IPS DF 6.9 (cell line): ENCODE measurements at regions not wholly inside any gene's neighbourhood (a gene's known extent, or its start where the extent isn't known, plus 50 kb on each side); places are given as distances from the start of the nearest gene placed in this dataset.
"Not testable (repeated sequence)": the region's sequence is repeated elsewhere in the genome, so short reads cannot be mapped to it uniquely, and the experiment has no call there.

Source experiments
- DNase-seq: peaks from one replicate; pipeline ENCODE4 v3.0.0-alpha.2; 2013; ENCODE audit warnings: low read depth, low spot score
- H3K27ac ChIP-seq: one replicate; pipeline ENCODE4 v1.5.1; 2013; ENCODE audit warnings: low read length, control low read depth
- H3K27me3 ChIP-seq: 2 replicates; pipeline ENCODE4 v1.6.1; 2013; ENCODE audit warnings: mild to moderate bottlenecking, low read length; ENCODE audit not compliant: control insufficient read depth, insufficient read depth
- H3K36me3 ChIP-seq: 2 replicates; pipeline ENCODE4 v1.6.1; 2013; ENCODE audit warnings: low read length; ENCODE audit not compliant: control insufficient read depth, insufficient read depth
- H3K4me1 ChIP-seq: 2 replicates; pipeline ENCODE4 v1.6.1; 2013; ENCODE audit warnings: low read length; ENCODE audit not compliant: control insufficient read depth, insufficient read depth
- H3K4me3 ChIP-seq: 2 replicates; pipeline ENCODE4 v1.5.1; 2013; ENCODE audit warnings: mild to moderate bottlenecking, low read length
- H3K9me3 ChIP-seq: 2 replicates; pipeline ENCODE4 v1.6.1; 2013; ENCODE audit warnings: low read length, inconsistent platforms; ENCODE audit not compliant: control insufficient read depth, insufficient read depth
- WGBS: extraction: QIAGEN DNeasy Blood & Tissue Kit; methylation state at CpG from one replicate; pipeline ENCODE4 v1.1.7; 2013; ENCODE audit warnings: mixed read lengths, missing lambda C conversion rate; ENCODE audit not compliant: insufficient read length, insufficient coverage; 5-methylcytosine and 5-hydroxymethylcytosine counted together

DNA sequence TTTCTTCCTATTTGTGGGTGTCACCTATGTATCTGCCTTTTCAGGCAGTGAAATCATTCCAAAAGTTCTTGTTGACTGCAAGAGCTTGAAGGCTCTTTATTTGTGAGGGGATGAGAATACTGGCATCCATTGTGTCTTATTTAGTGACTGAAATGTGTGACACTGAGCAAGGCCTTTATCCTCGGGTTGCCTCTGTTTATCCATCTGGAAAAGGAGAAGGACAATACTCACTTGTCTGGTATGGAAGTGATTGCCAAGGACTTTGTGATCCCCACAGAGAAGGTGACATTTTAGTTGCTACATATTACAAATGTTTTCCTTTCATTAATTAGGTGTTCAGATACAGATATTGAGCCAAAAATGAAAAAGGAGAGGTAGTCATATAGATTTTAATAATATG is 80.2 kb downstream of the ARRDC3 start:
- Histone ChIP-seq H3K9me3 (no peaks in the 10 kb centered on the region), H3K36me3 (no peaks in the 10 kb centered on the region), H3K4me1 (no peaks in the 10 kb centered on the region), H3K27me3 (no peaks in the 10 kb centered on the region), H3K27ac (no peak overlapping the region), H3K4me3 (no peak overlapping the region)
- DNase-seq = no peak
- no CpG with 5 or more reads among the region's 1 CpG for WGBS

DNA sequence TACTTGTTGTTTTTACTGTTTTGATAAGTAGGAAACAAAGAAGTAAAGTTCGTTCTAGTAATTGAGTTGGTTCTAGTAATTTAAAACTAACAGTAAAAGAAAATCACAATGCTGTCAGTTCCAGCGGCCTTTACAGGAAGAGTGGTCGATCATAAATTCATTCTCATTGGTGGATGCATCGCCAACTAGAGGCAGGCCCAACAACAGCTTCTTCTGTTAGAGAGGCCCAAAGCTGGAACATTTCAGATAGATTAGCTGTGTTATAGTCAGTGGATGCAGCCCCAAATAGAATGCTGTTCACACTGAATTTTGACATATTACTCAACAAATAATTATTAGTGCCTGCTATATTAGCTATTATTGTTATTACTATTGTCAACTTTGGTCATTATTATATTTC is 80.8 kb downstream of the ARRDC3 start:
- Histone ChIP-seq H3K27ac (no peak overlapping the region), H3K27me3 (no peaks in the 10 kb centered on the region), H3K4me1 (no peaks in the 10 kb centered on the region), H3K36me3 (no peaks in the 10 kb centered on the region), H3K9me3 (no peaks in the 10 kb centered on the region), H3K4me3 (no peak overlapping the region)
- no CpG with 5 or more reads among the region's 4 CpGs for WGBS
- DNase-seq = no peak

DNA sequence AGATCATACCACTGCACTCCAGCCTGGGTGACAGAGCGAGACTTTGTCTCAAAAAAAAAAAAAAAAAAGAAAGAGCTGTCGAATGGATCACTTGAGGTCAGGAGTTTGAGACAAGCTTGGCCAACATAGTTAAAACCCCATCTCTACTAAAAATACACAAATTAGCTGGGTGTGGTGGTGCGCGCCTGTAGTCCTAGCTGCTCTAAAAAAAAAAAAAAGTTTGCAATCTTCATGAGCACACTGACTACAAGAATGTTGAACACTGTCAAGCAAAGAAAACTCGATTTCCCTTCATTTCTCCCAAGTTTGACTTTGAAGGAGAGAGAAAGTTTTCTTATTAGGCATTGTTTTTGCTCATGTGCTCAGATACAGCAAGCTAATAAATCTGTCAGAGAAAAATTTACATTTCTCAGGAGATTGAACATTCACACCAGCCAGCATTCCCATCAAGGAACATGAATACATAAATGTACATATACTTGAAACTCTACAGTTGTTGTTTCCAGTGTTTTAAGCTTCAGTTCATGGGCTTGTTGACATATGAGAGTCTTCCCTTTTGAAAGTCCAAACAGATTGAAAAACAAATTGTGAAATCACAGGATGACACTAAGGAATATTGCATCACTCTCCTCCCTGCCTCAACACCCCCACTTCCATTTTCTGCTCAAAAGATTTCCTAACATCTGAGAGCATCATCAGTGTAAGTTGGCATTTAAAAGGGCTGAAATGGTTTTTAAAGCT is 81.8 kb downstream of the ARRDC3 start:
- Histone ChIP-seq H3K27ac (no peak overlapping the region), H3K27me3 (no peaks in the 10 kb centered on the region), H3K36me3 (no peaks in the 10 kb centered on the region), H3K4me3 (no peak overlapping the region), H3K4me1 (no peaks in the 10 kb centered on the region), H3K9me3 (no peaks in the 10 kb centered on the region)
- DNase-seq = no peak
- no CpG with 5 or more reads among the region's 5 CpGs for WGBS

DNA sequence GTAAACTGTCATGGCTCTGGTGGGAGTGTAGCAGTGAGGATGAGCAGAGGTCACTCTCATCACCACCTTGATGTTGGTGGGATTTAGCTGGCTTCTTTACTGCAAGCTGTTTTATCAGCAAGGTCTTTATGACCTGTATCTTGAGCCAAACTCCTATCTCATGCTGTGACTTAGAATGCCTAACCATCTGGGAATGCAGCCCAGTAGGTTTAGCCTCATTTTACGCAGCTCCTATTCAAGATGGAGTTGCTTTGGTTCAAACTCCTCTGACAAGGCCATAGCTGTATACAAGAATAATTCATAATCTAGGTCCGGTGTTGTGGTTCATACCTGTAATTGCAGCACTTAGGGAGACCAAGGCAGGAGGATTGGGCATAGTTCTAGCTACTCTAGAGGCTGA is 85.1 kb downstream of the ARRDC3 start:
- no CpG with 5 or more reads among the region's 2 CpGs for WGBS
- no peaks in the 10 kb centered on the region for H3K4me1 ChIP-seq
- no peak overlapping the region for H3K27ac ChIP-seq
- H3K4me3 ChIP-seq = no peak overlapping the region
- H3K36me3 ChIP-seq = no peaks in the 10 kb centered on the region
- no peaks in the 10 kb centered on the region for H3K9me3 ChIP-seq
- H3K27me3 ChIP-seq = no peaks in the 10 kb centered on the region
- DNase-seq = no peak

DNA sequence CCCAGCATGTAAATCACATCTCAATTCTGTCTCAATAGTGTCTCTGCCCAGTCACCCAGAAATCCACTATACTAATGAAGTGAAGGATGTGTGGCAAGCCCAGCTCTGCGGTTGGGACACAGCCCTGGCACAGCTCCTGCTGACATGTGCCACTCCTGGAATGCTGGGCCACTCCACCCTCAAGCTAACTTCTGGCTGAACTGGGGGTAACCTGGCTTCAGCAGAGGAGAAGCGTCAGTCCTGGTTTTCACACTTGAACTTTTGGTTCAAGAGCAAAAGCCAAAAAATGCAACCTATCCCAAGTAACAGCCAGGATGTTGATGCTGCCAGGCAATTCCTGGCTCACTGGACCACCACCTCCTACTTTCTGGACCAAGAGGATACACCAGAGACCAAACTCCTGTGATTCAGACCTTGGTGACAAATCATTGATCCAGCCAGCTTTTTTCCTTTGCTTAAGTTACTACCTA is 86.4 kb downstream of the ARRDC3 start:
- H3K27me3 ChIP-seq = no peaks in the 10 kb centered on the region
- H3K27ac ChIP-seq = no peak overlapping the region
- no CpG with 5 or more reads among the region's 2 CpGs for WGBS
- H3K4me1 ChIP-seq = no peaks in the 10 kb centered on the region
- no peaks in the 10 kb centered on the region for H3K9me3 ChIP-seq
- no peaks in the 10 kb centered on the region for H3K36me3 ChIP-seq
- DNase-seq = no peak
- H3K4me3 ChIP-seq = no peak overlapping the region

DNA sequence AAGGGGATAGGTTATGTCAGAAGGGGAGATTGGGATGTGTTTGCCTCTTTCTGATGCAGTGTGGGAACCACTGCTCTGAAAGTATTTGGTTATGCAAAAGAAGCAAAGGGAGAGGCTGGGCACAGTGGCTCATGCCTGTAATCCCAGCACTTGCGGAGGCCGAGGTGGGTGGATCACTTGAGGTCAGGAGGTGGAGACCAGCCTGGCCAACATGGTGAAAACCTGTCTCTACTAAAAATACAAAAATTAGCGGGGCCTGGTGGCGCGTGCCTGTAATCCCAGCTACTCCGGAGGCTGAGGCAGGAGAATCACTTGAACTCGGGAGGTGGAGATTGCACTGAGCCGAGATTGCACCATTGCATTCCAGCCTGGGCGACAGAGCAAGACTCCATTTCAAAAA is 87.0 kb downstream of the ARRDC3 start:
- not testable (repeated sequence) for DNase-seq, H3K36me3 ChIP-seq, H3K27me3 ChIP-seq, H3K4me1 ChIP-seq, H3K4me3 ChIP-seq, H3K27ac ChIP-seq, H3K9me3 ChIP-seq
- WGBS = no CpG with 5 or more reads among the region's 9 CpGs

DNA sequence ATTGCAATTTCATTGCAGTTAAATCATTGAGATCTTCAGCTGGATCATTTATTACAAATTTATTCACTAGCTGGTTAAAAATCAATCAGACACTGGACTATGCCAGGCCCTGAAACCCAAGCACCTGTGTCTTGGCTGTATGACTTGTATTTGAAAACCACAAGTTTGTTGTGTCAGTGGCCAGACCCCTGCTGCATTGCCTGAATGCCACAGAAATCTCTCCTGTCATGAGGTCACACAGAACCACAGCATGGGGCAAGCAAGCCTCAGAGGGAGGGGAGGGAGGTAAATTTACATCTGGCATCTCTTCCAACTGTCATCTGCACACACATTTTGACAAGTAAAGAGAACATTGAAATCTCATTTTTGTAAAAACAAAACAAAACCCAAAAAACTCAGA is 90.0 kb downstream of the ARRDC3 start:
- DNase-seq = no peak

DNA sequence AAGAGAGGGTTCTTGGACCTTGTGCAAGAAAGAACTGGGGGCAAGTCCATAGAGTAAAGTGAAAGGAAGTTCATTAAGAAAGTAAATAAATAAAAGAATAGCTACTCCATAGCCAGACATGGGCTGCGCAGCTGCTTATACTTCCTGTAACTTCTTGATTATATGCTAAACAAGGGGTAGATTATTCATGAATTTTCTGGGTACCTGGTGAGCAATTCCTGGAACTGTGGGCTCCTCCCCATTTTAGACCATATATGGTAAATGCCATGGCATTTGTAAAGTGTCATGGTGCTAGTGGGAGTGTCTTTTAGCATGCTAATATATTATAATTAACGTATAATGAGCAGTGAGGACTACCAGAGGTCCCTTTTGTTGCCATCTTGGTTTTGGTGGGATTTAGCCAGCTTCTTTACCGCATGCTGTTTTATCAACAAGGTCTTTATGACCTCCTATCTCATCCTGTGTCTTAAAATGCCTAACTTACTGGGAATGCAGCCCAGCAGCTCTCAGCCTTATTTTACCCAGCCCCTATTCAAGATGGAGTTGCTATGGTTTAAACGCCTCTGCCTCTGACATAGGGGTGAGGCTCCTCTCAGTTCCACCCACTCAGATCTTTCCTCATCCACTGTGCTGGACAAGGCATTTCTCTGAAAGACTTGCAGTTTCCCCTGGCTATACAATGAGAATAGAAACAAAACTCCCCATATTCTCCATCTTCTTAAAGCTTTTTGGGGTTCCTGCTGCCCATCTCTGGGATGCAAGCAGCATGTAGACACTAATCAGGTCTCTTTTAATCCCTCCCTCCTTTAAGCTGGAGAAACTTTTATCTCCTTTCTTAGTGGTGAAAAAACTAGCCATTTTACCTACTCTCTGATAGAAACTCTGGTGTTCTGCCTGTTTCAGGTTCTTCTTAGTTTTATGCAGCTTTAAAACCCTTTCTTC is 91.2 kb downstream of the ARRDC3 start:
- no peak overlapping the region for H3K4me3 ChIP-seq
- H3K27me3 ChIP-seq = no peaks in the 10 kb centered on the region
- DNase-seq = no peak
- H3K9me3 ChIP-seq = no peaks in the 10 kb centered on the region
- H3K36me3 ChIP-seq = no peaks in the 10 kb centered on the region
- no peaks in the 10 kb centered on the region for H3K4me1 ChIP-seq
- WGBS = no CpG with 5 or more reads among the region's 4 CpGs
- H3K27ac ChIP-seq = no peak overlapping the region

More for the DNA sequence above, 90.0 kb downstream of the ARRDC3 start:
- no peaks in the 10 kb centered on the region for H3K4me1 ChIP-seq
- no peaks in the 10 kb centered on the region for H3K9me3 ChIP-seq
- no peaks in the 10 kb centered on the region for H3K36me3 ChIP-seq
- H3K4me3 ChIP-seq = no peak overlapping the region
- H3K27ac ChIP-seq = no peak overlapping the region
- H3K27me3 ChIP-seq = no peaks in the 10 kb centered on the region

DNA sequence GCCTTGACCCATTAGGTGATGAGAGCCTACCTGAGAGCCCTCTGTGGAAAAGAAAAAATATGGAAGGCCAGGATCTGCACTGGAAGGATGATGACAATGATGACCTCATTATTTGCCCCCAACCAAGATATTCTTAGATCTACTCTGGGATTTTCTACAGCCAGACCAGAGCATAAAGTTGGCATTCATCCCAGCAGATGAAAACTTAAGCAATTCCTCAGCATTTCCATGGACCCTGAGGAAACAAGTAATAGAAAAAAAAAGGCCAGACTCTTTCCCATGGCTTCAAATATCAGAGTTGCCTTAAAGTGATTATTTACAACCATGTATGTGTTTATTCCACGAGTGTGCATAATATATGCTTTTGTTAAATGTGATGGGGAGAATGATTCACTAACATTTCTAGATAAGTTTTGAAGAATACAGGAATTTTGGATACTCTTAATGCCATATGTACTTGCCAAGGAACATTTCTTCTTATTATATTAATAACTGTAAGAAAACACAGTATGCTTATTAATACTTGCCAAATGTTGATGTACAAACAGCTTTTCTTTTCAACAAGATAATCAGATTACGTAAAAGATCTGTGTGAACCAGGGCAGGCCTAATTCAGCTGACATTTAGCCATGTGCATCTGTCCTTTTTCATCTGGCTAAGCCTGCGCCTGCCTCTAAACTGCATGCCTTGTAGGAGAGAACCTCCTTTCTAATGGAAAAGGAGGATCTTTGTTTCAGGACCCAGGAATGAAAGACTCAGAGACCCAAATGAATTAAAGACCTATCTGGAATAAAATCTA is 94.8 kb downstream of the ARRDC3 start:
- no peak overlapping the region for H3K4me3 ChIP-seq
- no peaks in the 10 kb centered on the region for H3K9me3 ChIP-seq
- H3K27ac ChIP-seq = no peak overlapping the region
- no peaks in the 10 kb centered on the region for H3K4me1 ChIP-seq
- no peaks in the 10 kb centered on the region for H3K36me3 ChIP-seq
- DNase-seq = no peak
- WGBS = no CpG with 5 or more reads among the region's 3 CpGs
- no peaks in the 10 kb centered on the region for H3K27me3 ChIP-seq

DNA sequence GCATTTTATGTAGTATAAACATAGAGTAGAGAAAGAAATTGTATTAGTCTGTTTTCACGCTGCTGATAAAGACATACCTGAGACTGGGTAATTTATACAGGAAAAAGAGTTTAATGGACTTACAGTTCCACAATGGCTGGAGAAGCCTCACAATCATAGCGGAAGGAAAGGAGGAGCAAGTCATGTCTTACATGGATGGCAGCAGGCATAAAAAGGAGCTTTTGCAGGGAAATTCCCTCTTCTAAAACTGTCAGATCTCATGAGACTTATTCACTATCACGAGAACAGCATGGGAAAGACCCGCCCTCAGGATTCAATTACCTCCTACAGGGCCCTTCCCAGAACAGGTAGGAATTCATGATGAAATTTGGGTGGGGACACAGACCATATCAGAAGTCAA is 98.1 kb downstream of the ARRDC3 start:
- H3K36me3 ChIP-seq, H3K4me3 ChIP-seq, H3K27me3 ChIP-seq, H3K27ac ChIP-seq, H3K4me1 ChIP-seq, DNase-seq, H3K9me3 ChIP-seq: not testable (repeated sequence)
- no CpG with 5 or more reads among the region's 4 CpGs for WGBS
